Left ventricle myocardium inferior (tissue), 1 donor: ENCODE measurements at regions not wholly inside any gene's neighbourhood (a gene's known extent, or its start where the extent isn't known, plus 50 kb on each side); places are given as distances from the start of the nearest gene placed in this dataset.

Source experiments
- DNase-seq: peaks from one replicate; pipeline ENCODE4 v3.0.0-alpha.2; 2020
- H3K27ac ChIP-seq: fragments of 200-600 bp; replicated peaks from 2 replicates; pipeline ENCODE4 v1.8.0; 2021
- H3K27me3 ChIP-seq: fragments of 200-600 bp; 2 replicates; pipeline ENCODE4 v1.8.0; 2021; ENCODE audit warnings: low read depth
- H3K36me3 ChIP-seq: fragments of 200-600 bp; 2 replicates; pipeline ENCODE4 v1.8.0; 2021
- H3K4me1 ChIP-seq: fragments of 200-600 bp; 2 replicates; pipeline ENCODE4 v1.8.0; 2021
- H3K4me3 ChIP-seq: fragments of 200-600 bp; 2 replicates; pipeline ENCODE4 v1.8.0; 2021; ENCODE audit warnings: mild to moderate bottlenecking, moderate library complexity
- H3K9me3 ChIP-seq: fragments of 200-600 bp; replicated peaks from 2 replicates; pipeline ENCODE4 v1.8.0; 2021
- intact Hi-C: fragments of 100-400 bp; cut with micrococcal nuclease; formaldehyde crosslinking; loops from one replicate; pipeline ENCODE4 v1.11.0; 2022
- TF ChIP-seq, protein P1 (sequence below): fragments of 200-600 bp; IDR thresholded peaks from 2 replicates; pipeline ENCODE4 v1.8.0; 2021; ENCODE audit warnings: antibody characterized with exemption, mild to moderate bottlenecking, borderline replicate concordance
- donor health status: DM: no; HTN: yes; CAD: no; lungs with severe emphysema.

DNA sequence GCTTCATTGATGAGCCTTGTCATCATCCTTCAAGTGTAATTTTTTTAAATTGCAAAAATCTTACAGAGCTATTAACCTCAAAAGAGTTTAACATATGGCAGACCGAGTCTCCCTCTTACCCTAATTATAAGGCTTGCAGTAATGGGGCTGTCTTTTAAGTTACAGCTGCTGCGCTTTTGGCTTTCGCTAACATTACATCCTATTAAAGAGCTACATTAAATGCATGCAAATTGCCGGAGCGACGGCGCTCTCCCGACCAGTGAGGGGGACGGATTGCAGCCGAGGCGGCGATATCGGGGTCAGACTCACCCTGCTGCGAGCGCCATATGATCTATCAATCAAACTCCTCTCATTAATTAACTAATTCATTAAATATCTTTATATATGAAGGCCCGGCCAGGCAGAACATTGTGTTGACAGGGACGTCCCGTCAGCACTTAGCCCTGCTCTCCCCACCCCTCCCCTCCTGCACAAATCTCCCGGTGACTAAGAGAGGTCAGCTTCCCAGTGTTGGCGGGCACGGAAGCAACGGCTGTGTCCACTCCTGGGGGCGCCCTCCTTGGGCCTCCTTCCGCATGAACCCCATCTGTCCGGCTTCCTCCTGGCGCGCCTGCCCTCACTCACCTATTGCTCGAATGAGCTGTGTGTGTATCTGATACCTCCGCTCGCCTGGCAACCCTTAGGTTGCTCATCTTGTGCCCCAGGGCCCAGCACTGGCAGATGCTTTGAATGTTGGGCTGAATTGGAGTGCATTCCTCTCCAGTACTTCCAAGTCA is 156.0 kb upstream of the CADM1 start:
- H3K27me3 ChIP-seq, result peaks cover 55% of the 10 kb centered on the region
- intact Hi-C loops, result no loop called here

DNA sequence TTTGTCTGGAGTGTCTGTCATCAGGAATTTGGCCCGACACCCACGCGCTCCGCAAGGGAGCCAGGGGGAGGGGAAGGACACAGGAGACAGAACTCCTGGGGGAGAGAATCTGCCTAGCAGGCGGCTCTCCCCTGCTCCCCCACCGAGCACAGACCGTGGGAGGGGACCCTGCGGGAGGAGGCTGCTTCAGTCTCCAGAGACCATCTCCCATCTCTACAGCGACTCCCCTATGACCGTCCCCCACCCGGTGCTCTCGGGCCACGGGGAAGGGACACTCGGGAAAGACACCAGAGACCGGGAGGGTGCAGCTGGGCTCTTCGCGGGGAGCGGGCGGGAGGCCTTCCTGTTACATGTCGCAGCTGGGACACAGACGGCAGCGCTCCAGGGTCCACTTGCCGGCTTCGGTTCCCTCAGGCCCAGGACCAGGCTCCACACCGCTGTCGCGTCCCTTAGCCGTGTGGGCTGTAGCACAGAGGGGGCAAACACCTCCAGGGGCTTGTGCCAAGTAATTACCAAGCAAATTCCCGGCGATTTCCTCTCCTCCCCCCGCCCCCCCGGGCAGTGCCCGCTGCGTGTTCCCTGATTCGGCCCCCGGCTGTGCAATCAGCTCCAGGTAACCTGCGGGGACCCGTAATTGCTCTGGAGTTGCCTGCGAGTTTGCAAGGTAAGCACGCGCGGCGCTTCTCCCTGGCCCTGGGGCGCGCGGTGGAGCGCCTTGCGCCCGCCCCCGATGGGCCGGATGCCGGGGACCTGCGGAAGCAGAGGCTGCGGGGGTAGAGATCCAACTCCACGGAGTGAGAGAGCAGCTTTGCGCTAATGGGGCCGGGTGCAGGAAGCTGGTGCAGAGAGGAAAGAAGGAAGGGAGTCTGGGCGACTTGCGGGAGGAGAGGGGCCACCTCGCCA is 155.1 kb upstream of the CADM1 start:
- peak overlapping the region; percentile 66 for H3K4me3 ChIP-seq
- H3K27me3 ChIP-seq, result peaks cover 55% of the 10 kb centered on the region
- no peaks in the 10 kb centered on the region for H3K36me3 ChIP-seq
- intact Hi-C loops, result no loop called here
- peak overlapping the region; percentile 51 for H3K27ac ChIP-seq
- TF ChIP-seq, protein P1, sequence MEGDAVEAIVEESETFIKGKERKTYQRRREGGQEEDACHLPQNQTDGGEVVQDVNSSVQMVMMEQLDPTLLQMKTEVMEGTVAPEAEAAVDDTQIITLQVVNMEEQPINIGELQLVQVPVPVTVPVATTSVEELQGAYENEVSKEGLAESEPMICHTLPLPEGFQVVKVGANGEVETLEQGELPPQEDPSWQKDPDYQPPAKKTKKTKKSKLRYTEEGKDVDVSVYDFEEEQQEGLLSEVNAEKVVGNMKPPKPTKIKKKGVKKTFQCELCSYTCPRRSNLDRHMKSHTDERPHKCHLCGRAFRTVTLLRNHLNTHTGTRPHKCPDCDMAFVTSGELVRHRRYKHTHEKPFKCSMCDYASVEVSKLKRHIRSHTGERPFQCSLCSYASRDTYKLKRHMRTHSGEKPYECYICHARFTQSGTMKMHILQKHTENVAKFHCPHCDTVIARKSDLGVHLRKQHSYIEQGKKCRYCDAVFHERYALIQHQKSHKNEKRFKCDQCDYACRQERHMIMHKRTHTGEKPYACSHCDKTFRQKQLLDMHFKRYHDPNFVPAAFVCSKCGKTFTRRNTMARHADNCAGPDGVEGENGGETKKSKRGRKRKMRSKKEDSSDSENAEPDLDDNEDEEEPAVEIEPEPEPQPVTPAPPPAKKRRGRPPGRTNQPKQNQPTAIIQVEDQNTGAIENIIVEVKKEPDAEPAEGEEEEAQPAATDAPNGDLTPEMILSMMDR, result no peak
- H3K4me1 ChIP-seq, result peaks cover 20% of the 10 kb centered on the region
- no peaks in the 10 kb centered on the region for H3K9me3 ChIP-seq
- DNase-seq, result peak; percentile 45

More for the DNA sequence above, 156.0 kb upstream of the CADM1 start:
- DNase-seq, result no peak
- Histone ChIP-seq H3K4me1 (peaks cover 22% of the 10 kb centered on the region), H3K36me3 (no peaks in the 10 kb centered on the region), H3K9me3 (no peaks in the 10 kb centered on the region), H3K4me3 (peak overlapping the region; percentile 66), H3K27ac (no peak overlapping the region)
- TF ChIP-seq, protein P1, result no peak

DNA sequence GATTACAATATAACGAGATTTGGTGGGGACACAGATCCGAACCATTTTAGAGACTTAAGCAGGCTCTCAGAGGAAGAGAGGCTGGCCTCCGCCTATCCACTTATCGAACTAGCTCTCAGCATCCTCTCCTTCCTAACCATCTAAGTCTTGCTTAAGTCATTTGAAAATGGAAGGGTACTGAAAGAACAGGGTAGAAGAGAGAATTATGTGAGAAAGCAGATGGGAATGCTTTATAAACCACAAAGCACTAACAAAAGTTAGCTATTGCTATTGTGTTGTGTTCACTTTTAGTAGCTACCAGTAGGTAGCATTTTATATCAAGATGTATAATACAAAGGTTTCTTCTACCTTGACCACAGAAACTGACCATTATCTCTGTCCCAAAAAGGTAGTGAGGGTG is 153.4 kb upstream of the CADM1 start:
- peaks cover 61% of the 10 kb centered on the region for H3K27me3 ChIP-seq
- TF ChIP-seq, protein P1, result no peak
- intact Hi-C loops, result no loop called here
- H3K4me3 ChIP-seq, result no peak overlapping the region
- H3K9me3 ChIP-seq, result no peaks in the 10 kb centered on the region
- no peak for DNase-seq
- H3K36me3 ChIP-seq, result no peaks in the 10 kb centered on the region
- H3K27ac ChIP-seq, result no peak overlapping the region
- peaks cover 20% of the 10 kb centered on the region for H3K4me1 ChIP-seq

DNA sequence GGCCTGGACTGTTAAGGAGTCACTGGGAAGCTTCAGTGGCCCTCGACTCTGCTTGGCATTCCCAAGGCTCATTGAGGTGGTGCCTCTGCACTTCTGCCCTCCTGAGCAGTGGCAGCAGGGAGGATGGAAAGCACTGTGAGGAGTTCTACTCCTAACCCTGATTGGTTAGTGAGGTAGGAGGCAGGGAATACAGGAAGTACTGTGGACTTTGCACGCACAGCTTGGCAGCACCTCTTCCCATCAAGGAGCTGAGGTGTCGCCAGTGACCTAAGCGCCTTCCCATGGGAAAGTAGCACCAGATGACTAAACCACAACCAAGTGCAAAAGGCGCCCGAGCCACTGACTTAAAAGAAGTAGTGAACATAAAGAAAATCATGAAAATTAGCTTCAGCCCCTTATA is 152.5 kb upstream of the CADM1 start:
- intact Hi-C loops, result no loop called here
- Histone ChIP-seq H3K27me3 (peaks cover 57% of the 10 kb centered on the region), H3K4me3 (no peak overlapping the region)

DNA sequence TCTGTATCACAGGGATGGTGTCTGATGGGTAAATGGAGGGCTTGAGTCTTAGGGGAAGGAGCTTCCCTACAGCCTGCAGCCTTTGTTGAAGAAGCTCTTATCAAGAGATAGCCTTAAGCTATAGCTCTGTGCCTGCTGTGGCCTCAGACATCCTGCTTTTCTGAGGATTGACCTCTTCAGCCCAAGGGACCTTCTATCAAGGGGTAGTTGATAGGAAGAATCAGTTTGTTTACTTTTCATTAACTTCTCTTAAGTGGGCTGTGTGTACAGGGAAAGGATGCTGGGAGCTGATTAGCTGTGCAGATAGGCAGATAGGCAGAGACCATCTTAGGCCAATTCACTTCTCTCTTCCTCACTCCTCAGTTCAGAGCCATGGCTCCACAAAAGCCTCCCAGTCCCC is 151.8 kb upstream of the CADM1 start:
- intact Hi-C loops, result no loop called here
- DNase-seq, result no peak
- Histone ChIP-seq H3K27ac (no peak overlapping the region), H3K4me3 (no peak overlapping the region), H3K27me3 (peaks cover 57% of the 10 kb centered on the region), H3K9me3 (no peaks in the 10 kb centered on the region), H3K4me1 (peaks cover 20% of the 10 kb centered on the region), H3K36me3 (no peaks in the 10 kb centered on the region)
- TF ChIP-seq, protein P1, result no peak

More for the DNA sequence above, 152.5 kb upstream of the CADM1 start:
- Histone ChIP-seq H3K27ac (no peak overlapping the region), H3K36me3 (no peaks in the 10 kb centered on the region), H3K4me1 (peaks cover 20% of the 10 kb centered on the region), H3K9me3 (no peaks in the 10 kb centered on the region)
- no peak for DNase-seq
- TF ChIP-seq, protein P1, result no peak
